ENCODE measurements at regions not wholly inside any gene's neighbourhood (a gene's known extent, or its start where the extent isn't known, plus 50 kb on each side); places are given as distances from the start of the nearest gene placed in this dataset.
"Not testable (repeated sequence)": the region's sequence is repeated elsewhere in the genome, so short reads cannot be mapped to it uniquely, and the experiment has no call there.

DNA sequence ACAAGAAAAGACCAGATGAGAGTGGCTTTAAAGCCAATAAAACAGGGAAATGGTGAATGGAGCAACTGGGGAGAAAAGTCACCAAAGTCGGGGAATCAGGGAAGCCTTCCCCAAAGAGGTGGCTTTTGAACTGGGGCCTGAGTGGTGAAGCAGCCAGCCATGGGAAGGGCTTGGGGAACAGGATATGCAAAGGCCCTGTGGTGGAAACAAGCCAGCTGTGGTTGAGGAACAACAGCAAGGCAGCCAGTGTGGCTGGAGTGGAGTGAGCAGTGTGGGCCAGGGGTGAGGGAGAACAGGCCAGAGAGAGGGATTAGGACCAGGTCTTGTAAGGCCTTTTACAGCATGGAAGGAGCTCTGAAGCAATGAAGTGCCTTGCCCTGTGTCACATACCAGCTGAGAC lies 51.0 kb upstream of the ROPN1B start:
- TF ChIP-seq, protein P1, sequence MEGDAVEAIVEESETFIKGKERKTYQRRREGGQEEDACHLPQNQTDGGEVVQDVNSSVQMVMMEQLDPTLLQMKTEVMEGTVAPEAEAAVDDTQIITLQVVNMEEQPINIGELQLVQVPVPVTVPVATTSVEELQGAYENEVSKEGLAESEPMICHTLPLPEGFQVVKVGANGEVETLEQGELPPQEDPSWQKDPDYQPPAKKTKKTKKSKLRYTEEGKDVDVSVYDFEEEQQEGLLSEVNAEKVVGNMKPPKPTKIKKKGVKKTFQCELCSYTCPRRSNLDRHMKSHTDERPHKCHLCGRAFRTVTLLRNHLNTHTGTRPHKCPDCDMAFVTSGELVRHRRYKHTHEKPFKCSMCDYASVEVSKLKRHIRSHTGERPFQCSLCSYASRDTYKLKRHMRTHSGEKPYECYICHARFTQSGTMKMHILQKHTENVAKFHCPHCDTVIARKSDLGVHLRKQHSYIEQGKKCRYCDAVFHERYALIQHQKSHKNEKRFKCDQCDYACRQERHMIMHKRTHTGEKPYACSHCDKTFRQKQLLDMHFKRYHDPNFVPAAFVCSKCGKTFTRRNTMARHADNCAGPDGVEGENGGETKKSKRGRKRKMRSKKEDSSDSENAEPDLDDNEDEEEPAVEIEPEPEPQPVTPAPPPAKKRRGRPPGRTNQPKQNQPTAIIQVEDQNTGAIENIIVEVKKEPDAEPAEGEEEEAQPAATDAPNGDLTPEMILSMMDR (IDR thresholded peaks at IDR 0.05): not testable (repeated sequence)
- TF ChIP-seq POLR2A (IDR thresholded peaks at IDR 0.05): not testable (repeated sequence)

All from heart left ventricle (tissue), 13 donors.